Osteocyte (in vitro differentiated cells): ENCODE measurements at regions not wholly inside any gene's neighbourhood (a gene's known extent, or its start where the extent isn't known, plus 50 kb on each side); places are given as distances from the start of the nearest gene placed in this dataset.

Experiments used
- DNase-seq: peaks from one replicate; pipeline ENCODE4 v3.0.0; 2021; ENCODE audit warnings: mixed read lengths; ENCODE audit not compliant: unreplicated experiment; ENCODE audit errors: extremely low spot score
- H3K27ac Mint-ChIP-seq: one replicate; pipeline ENCODE4 v1.8.0; 2021; ENCODE audit warnings: mild to moderate bottlenecking, mixed read lengths; ENCODE audit not compliant: unreplicated experiment
- H3K27me3 Mint-ChIP-seq: one replicate; pipeline ENCODE4 v1.8.0; 2021; ENCODE audit warnings: mixed read lengths; ENCODE audit not compliant: unreplicated experiment
- H3K36me3 Mint-ChIP-seq: one replicate; pipeline ENCODE4 v1.8.0; 2021; ENCODE audit warnings: mixed read lengths; ENCODE audit not compliant: unreplicated experiment
- H3K4me1 Mint-ChIP-seq: one replicate; pipeline ENCODE4 v1.8.0; 2021; ENCODE audit warnings: mixed read lengths; ENCODE audit not compliant: unreplicated experiment
- H3K4me3 Mint-ChIP-seq: one replicate; pipeline ENCODE4 v1.8.0; 2021; ENCODE audit warnings: mild to moderate bottlenecking, moderate library complexity, mixed read lengths; ENCODE audit not compliant: unreplicated experiment
- H3K9me3 Mint-ChIP-seq: one replicate; pipeline ENCODE4 v1.8.0; 2021; ENCODE audit warnings: mixed read lengths; ENCODE audit not compliant: unreplicated experiment
- TF ChIP-seq, protein P1 (sequence below): fragments of 200-600 bp; sonication (generic); IDR thresholded peaks from 2 replicates; pipeline ENCODE4 v1.5.0; 2021; ENCODE audit warnings: antibody characterized with exemption, mild to moderate bottlenecking, moderate library complexity

DNA sequence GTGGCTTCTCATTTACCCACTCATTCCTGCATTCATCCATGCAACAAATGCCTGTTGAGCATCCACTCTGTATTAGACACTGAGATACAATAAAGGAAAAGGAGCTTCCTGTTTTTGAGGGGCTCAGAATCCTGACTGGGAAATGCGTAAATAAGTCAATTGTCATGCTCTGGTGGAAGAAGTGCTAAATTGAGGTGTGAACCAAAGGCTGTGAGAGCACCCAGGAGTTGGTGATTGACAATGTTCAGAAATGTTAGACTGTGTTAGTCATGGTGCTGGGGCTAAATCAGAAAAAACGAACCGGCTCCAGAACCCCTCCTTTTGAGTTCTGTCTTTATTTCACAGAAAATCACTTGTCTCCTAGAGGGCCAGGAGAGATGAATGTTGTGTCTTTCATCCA, 558.6 kb upstream of the SGCD start:
- Mint-ChIP-seq H3K36me3 (no peaks in the 10 kb centered on the region), H3K4me1 (no peaks in the 10 kb centered on the region), H3K27me3 (no peaks in the 10 kb centered on the region), H3K9me3 (peaks cover 10% of the 10 kb centered on the region), H3K27ac (no peak overlapping the region), H3K4me3 (no peak overlapping the region)
- no peak for DNase-seq
- TF ChIP-seq, protein P1, sequence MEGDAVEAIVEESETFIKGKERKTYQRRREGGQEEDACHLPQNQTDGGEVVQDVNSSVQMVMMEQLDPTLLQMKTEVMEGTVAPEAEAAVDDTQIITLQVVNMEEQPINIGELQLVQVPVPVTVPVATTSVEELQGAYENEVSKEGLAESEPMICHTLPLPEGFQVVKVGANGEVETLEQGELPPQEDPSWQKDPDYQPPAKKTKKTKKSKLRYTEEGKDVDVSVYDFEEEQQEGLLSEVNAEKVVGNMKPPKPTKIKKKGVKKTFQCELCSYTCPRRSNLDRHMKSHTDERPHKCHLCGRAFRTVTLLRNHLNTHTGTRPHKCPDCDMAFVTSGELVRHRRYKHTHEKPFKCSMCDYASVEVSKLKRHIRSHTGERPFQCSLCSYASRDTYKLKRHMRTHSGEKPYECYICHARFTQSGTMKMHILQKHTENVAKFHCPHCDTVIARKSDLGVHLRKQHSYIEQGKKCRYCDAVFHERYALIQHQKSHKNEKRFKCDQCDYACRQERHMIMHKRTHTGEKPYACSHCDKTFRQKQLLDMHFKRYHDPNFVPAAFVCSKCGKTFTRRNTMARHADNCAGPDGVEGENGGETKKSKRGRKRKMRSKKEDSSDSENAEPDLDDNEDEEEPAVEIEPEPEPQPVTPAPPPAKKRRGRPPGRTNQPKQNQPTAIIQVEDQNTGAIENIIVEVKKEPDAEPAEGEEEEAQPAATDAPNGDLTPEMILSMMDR, result no peak

DNA sequence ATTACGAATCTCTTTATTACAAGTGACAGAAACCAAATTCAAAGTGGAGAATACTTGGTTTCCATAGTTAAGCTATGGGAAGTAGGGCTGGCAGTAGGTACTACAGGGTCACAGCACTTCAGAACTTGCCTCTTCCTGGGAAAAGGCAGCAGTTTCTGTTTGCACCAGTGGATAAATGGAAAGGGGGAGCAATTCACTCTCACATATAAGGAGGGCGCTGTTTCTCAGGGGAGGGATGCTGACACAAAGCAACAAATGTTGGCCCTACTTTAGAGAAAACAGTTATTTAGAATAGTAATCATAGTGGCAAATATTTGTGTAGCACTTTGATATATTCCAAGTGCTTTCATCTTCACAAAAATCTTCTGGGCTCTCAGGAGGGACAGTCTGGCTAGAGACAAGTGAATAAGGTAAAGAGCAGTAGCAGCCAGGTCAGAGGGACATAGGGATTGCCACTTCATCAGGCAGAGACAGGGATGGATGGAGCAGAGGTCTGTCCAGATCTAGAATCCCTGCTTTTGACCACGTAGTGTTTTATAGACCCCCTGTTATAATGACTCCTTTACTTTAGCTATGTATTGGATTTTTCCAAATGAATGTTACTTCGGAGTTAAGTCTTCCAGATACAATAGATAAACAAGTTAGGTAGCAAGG, 554.8 kb upstream of the SGCD start:
- Mint-ChIP-seq H3K27me3 (no peaks in the 10 kb centered on the region), H3K4me3 (no peak overlapping the region), H3K36me3 (no peaks in the 10 kb centered on the region), H3K27ac (no peak overlapping the region), H3K9me3 (peaks cover 8% of the 10 kb centered on the region), H3K4me1 (no peaks in the 10 kb centered on the region)
- TF ChIP-seq, protein P1, result no peak
- no peak for DNase-seq

DNA sequence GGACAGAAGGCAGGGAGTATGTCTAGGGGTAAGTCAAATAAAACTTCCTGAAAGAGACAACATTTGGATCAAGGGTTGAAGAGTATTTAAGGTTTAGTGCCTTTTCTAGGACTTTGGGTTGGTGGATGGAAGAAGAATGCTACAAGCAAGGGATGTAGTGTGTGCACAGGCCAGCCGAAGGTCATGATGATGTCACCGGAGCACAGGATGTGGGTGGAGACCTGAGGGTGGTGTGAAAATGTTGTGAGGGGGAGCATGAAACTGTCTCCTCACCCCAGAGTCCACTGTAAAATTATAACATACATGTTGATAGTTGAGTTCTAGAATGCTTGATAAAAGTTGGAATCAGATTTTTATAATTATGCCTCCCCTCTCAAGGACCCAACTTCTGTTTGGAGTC, 553.3 kb upstream of the SGCD start:
- H3K4me1 Mint-ChIP-seq, result no peaks in the 10 kb centered on the region
- no peak for DNase-seq
- peaks cover 5% of the 10 kb centered on the region for H3K9me3 Mint-ChIP-seq

DNA sequence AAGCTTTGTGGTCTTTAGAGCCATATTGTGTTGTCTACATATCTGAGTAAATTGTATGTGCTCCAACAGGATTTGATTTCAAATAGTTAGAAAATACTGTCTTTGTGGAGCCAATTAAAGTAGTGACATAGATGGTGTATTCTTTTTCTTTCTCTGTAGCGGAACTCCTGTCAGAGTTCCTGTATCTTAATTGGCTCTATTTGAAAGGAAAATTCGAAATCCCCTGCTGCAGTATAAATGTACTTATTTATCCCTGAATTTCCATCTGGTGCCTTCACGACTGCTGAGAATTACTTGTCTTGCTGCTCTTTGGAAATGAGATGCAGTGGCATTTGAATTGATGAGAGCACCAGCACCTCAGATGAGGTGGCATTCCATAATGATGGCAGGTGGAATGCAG, 546.7 kb upstream of the SGCD start:
- Mint-ChIP-seq H3K9me3 (peaks cover 10% of the 10 kb centered on the region), H3K36me3 (no peaks in the 10 kb centered on the region), H3K4me3 (no peak overlapping the region), H3K27ac (no peak overlapping the region), H3K4me1 (no peaks in the 10 kb centered on the region), H3K27me3 (no peaks in the 10 kb centered on the region)
- DNase-seq, result no peak
- TF ChIP-seq, protein P1, result no peak

More for the DNA sequence above, 553.3 kb upstream of the SGCD start:
- H3K36me3 Mint-ChIP-seq, result no peaks in the 10 kb centered on the region
- H3K4me3 Mint-ChIP-seq, result no peak overlapping the region
- H3K27me3 Mint-ChIP-seq, result no peaks in the 10 kb centered on the region
- no peak overlapping the region for H3K27ac Mint-ChIP-seq
- TF ChIP-seq, protein P1, result no peak

DNA sequence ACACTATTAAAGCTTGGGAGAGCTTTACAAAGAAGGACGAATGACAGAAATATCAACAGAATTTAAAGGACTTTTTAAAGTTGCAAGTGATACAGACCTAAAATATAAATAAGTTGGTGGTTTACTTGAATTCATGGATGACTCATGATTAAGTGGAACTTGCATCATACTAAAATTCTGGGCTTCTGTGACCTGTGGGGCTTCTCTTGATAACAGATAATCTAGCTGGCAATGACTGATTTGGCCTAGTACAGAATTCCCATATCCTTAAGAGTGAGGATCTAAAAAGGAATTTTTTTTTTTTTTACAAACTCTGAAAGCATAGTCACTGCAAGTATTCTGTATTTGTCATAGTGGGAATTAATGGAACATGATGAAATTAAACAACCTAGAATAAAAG, 543.7 kb upstream of the SGCD start:
- TF ChIP-seq, protein P1, result no peak
- no peaks in the 10 kb centered on the region for H3K4me1 Mint-ChIP-seq
- H3K9me3 Mint-ChIP-seq, result peaks cover 10% of the 10 kb centered on the region
- H3K27me3 Mint-ChIP-seq, result no peaks in the 10 kb centered on the region
- no peak overlapping the region for H3K27ac Mint-ChIP-seq
- DNase-seq, result no peak
- no peaks in the 10 kb centered on the region for H3K36me3 Mint-ChIP-seq
- H3K4me3 Mint-ChIP-seq, result no peak overlapping the region
